H9 (cell line): ENCODE measurements at regions not wholly inside any gene's neighbourhood (a gene's known extent, or its start where the extent isn't known, plus 50 kb on each side); places are given as distances from the start of the nearest gene placed in this dataset.

Source experiments
- DNase-seq: peaks from one replicate; pipeline ENCODE4 v3.0.0-alpha.2; 2017
- H2AFZ ChIP-seq: one replicate; pipeline ENCODE4 v1.6.1; 2013; ENCODE audit warnings: mild to moderate bottlenecking, low read length, control low read depth, moderate library complexity
- H2AK5ac ChIP-seq: 2 replicates; pipeline ENCODE4 v1.6.1; 2013; ENCODE audit warnings: low read length, control low read depth, mixed read lengths; ENCODE audit not compliant: insufficient read length
- H2BK120ac ChIP-seq: one replicate; pipeline ENCODE4 v1.6.1; 2013; ENCODE audit warnings: low read depth, mild to moderate bottlenecking, low read length, control low read depth, inconsistent platforms; ENCODE audit not compliant: poor library complexity, severe bottlenecking
- H2BK12ac ChIP-seq: 2 replicates; pipeline ENCODE4 v1.6.1; 2013; ENCODE audit warnings: low read length, control low read depth, mixed read lengths, low read depth; ENCODE audit not compliant: insufficient read length
- H2BK15ac ChIP-seq: 2 replicates; pipeline ENCODE4 v1.6.1; 2013; ENCODE audit warnings: low read depth, low read length, control low read depth
- H2BK20ac ChIP-seq: one replicate; pipeline ENCODE4 v1.6.1; 2013; ENCODE audit warnings: low read depth, mild to moderate bottlenecking, low read length, control low read depth, inconsistent platforms; ENCODE audit not compliant: poor library complexity, severe bottlenecking
- H2BK5ac ChIP-seq: 2 replicates; pipeline ENCODE4 v1.6.1; 2013; ENCODE audit warnings: low read length, control low read depth, mixed read lengths; ENCODE audit not compliant: insufficient read length
- H3K14ac ChIP-seq: 2 replicates; pipeline ENCODE4 v1.6.1; 2013; ENCODE audit warnings: low read length, control low read depth; ENCODE audit not compliant: insufficient read depth
- H3K18ac ChIP-seq: 2 replicates; pipeline ENCODE4 v1.6.1; 2013; ENCODE audit warnings: low read depth, mild to moderate bottlenecking, mixed read lengths, low read length, control low read depth; ENCODE audit not compliant: insufficient read length
- H3K23ac ChIP-seq: 2 replicates; pipeline ENCODE4 v1.6.1; 2013; ENCODE audit warnings: low read length, control low read depth, mixed read lengths, low read depth; ENCODE audit not compliant: insufficient read length
- H3K23me2 ChIP-seq: 2 replicates; pipeline ENCODE4 v1.6.1; 2013; ENCODE audit warnings: low read depth, mild to moderate bottlenecking, mixed read lengths, low read length, control low read depth; ENCODE audit not compliant: insufficient read length, poor library complexity, severe bottlenecking
- H3K27ac ChIP-seq: 2 replicates; pipeline ENCODE4 v1.5.1; 2013; ENCODE audit warnings: low read length, control low read depth, mixed read lengths, low read depth; ENCODE audit not compliant: insufficient read length
- H3K27me3 ChIP-seq: 2 replicates; pipeline ENCODE4 v1.6.1; 2013; ENCODE audit warnings: low read length, control low read depth, inconsistent platforms; ENCODE audit not compliant: insufficient read depth
- H3K4ac ChIP-seq: 2 replicates; pipeline ENCODE4 v1.6.1; 2013; ENCODE audit warnings: low read depth, mild to moderate bottlenecking, control low read depth, inconsistent platforms, low read length, moderate library complexity
- H3K4me1 ChIP-seq: 2 replicates; pipeline ENCODE4 v1.6.1; 2013; ENCODE audit warnings: low read length, control low read depth, inconsistent platforms; ENCODE audit not compliant: insufficient read depth
- H3K4me2 ChIP-seq: 2 replicates; pipeline ENCODE4 v1.6.1; 2013; ENCODE audit warnings: low read length, control low read depth, mixed read lengths; ENCODE audit not compliant: insufficient read length, insufficient read depth
- H3K56ac ChIP-seq: 2 replicates; pipeline ENCODE4 v1.6.1; 2013; ENCODE audit warnings: low read depth, mild to moderate bottlenecking, mixed read lengths, low read length, control low read depth; ENCODE audit not compliant: insufficient read length
- H3K79me1 ChIP-seq: 2 replicates; pipeline ENCODE4 v1.6.1; 2013; ENCODE audit warnings: low read depth, mild to moderate bottlenecking, moderate library complexity, low read length, control low read depth, inconsistent platforms; ENCODE audit not compliant: insufficient read depth, poor library complexity, severe bottlenecking
- H3K79me2 ChIP-seq: 2 replicates; pipeline ENCODE4 v1.6.1; 2013; ENCODE audit warnings: low read length, control low read depth, inconsistent platforms; ENCODE audit not compliant: insufficient read depth
- H3K9ac ChIP-seq: 2 replicates; pipeline ENCODE4 v1.6.1; 2013; ENCODE audit warnings: low read length, control low read depth, mixed read lengths; ENCODE audit not compliant: insufficient read length; ENCODE audit errors: extremely low read depth
- H3K9me3 ChIP-seq: one replicate; pipeline ENCODE4 v1.6.1; 2013; ENCODE audit warnings: low read depth, low read length, inconsistent platforms; ENCODE audit not compliant: control insufficient read depth
- H3T11ph ChIP-seq: one replicate; pipeline ENCODE4 v1.6.1; 2013; ENCODE audit warnings: mild to moderate bottlenecking, low read length, control low read depth, inconsistent platforms
- H4K20me1 ChIP-seq: one replicate; pipeline ENCODE4 v1.6.1; 2013; ENCODE audit not compliant: control insufficient read depth, insufficient read length, insufficient read depth
- H4K5ac ChIP-seq: 2 replicates; pipeline ENCODE4 v1.6.1; 2013; ENCODE audit warnings: low read depth, mild to moderate bottlenecking, mixed read lengths, low read length, control low read depth; ENCODE audit not compliant: insufficient read length
- H4K8ac ChIP-seq: replicated peaks from 2 replicates; pipeline ENCODE4 v1.6.1; 2013; ENCODE audit warnings: low read length, control low read depth, mixed read lengths, low read depth; ENCODE audit not compliant: insufficient read length
- H4K91ac ChIP-seq: 2 replicates; pipeline ENCODE4 v1.6.1; 2013; ENCODE audit warnings: low read depth, mild to moderate bottlenecking, moderate library complexity, mixed read lengths, low read length, control low read depth; ENCODE audit not compliant: insufficient read length
- H3K27ac Mint-ChIP-seq, 3 experiments: 2 replicates in 2 of 3; 3 replicates in 1 of 3; pipeline ENCODE4 v1.8.0; 2020 to 2021; ENCODE audit warnings: mixed read lengths in 3 of 3, mild to moderate bottlenecking in 1 of 3, moderate library complexity in 1 of 3
- H3K27me3 Mint-ChIP-seq: 2 replicates; pipeline ENCODE4 v1.8.0; 2021; ENCODE audit warnings: low read depth, mild to moderate bottlenecking, moderate library complexity, mixed read lengths
- H3K36me3 Mint-ChIP-seq, 3 experiments: 2 replicates in 2 of 3; 3 replicates in 1 of 3; pipeline ENCODE4 v1.8.0; 2020 to 2021; ENCODE audit warnings: low read depth in 3 of 3, mixed read lengths in 3 of 3; ENCODE audit not compliant: insufficient read depth in 1 of 3
- H3K4me1 Mint-ChIP-seq, 2 experiments: 2 replicates each; pipeline ENCODE4 v1.8.0; 2020; ENCODE audit warnings: mixed read lengths in 2 of 2
- H3K4me3 Mint-ChIP-seq, 2 experiments: 2 replicates in 1 of 2; 3 replicates in 1 of 2; pipeline ENCODE4 v1.8.0; 2020 to 2021; ENCODE audit warnings: mild to moderate bottlenecking in 2 of 2, mixed read lengths in 2 of 2, moderate library complexity in 1 of 2
- H3K9me3 Mint-ChIP-seq, 2 experiments: 2 replicates in 1 of 2; 3 replicates in 1 of 2; pipeline ENCODE4 v1.8.0; 2020; ENCODE audit warnings: mild to moderate bottlenecking in 2 of 2, mixed read lengths in 2 of 2, moderate library complexity in 1 of 2
- CTCF ChIP-seq: fragments of 200-600 bp; sonication (generic); conservative IDR thresholded peaks from 3 replicates; pipeline ENCODE4 v1.8.0; 2021; ENCODE audit warnings: antibody characterized with exemption, mild to moderate bottlenecking
- whole genome bisulfite sequencing: extraction: QIAGEN DNeasy Blood & Tissue Kit; methylation state at CpG from one replicate; pipeline ENCODE4 v1.1.7; 2013; ENCODE audit warnings: missing lambda C conversion rate, low lambda C conversion rate, mixed read lengths; ENCODE audit not compliant: insufficient read length; ENCODE audit errors: extremely low coverage; 5-methylcytosine and 5-hydroxymethylcytosine counted together

- no peak overlapping the region for H3K14ac ChIP-seq
- H3K4me2 ChIP-seq: no peak overlapping the region
- Mint-ChIP-seq H3K27me3 (peaks cover 5% of the 10 kb centered on the region), H3K4me3 (no peak overlapping the region), H3K4me1 (peaks cover 46 to 52% of the 10 kb centered on the region in 2 experiments), H3K36me3 (no peaks in the 10 kb centered on the region; a peak in 1 of 7 replicates), H3K27ac (peak overlapping the region in 2 of 3 experiments; percentile 65 to 84; a peak in 3 of 7 replicates), H3K9me3 (no peaks in the 10 kb centered on the region; a peak in 1 of 5 replicates)
- H2BK20ac ChIP-seq: no peak overlapping the region
- H3T11ph ChIP-seq: no peak overlapping the region
- no peak overlapping the region for H4K8ac ChIP-seq
- no peak overlapping the region for H3K27ac ChIP-seq
- H3K4ac ChIP-seq: no peak overlapping the region
- H3K23me2 ChIP-seq: no peaks in the 10 kb centered on the region
- peaks cover 6% of the 10 kb centered on the region; the same call in 1 of the 2 replicates for H3K4me1 ChIP-seq
- no peak overlapping the region for H3K56ac ChIP-seq
- no peak for TF ChIP-seq CTCF
- no peak overlapping the region for H2BK5ac ChIP-seq
- H2BK120ac ChIP-seq: no peak overlapping the region
- no peak overlapping the region for H3K9ac ChIP-seq
- H3K18ac ChIP-seq: no peak overlapping the region
- H3K79me2 ChIP-seq: no peaks in the 10 kb centered on the region
- no peak for DNase-seq
- no peak overlapping the region for H2BK15ac ChIP-seq
- no peak overlapping the region for H4K5ac ChIP-seq
- no CpG with 5 or more reads among the region's 13 CpGs for WGBS
- H2AFZ ChIP-seq: no peak overlapping the region
- no peaks in the 10 kb centered on the region for H3K9me3 ChIP-seq
- no peaks in the 10 kb centered on the region for H3K79me1 ChIP-seq
- no peak overlapping the region for H2BK12ac ChIP-seq
- H4K91ac ChIP-seq: no peak overlapping the region
- no peaks in the 10 kb centered on the region for H4K20me1 ChIP-seq
- no peaks in the 10 kb centered on the region for H3K27me3 ChIP-seq
- no peak overlapping the region for H2AK5ac ChIP-seq
- H3K23ac ChIP-seq: no peak overlapping the region
Observed at GRCh38 chr2:41967476-41968181, 80.2 kb upstream of the PKDCC start.
